GM19239 (cell line): ENCODE measurements at regions not wholly inside any gene's neighbourhood (a gene's known extent, or its start where the extent isn't known, plus 50 kb on each side); places are given as distances from the start of the nearest gene placed in this dataset.

ENCODE experiments used
- DNase-seq: peaks from one replicate; pipeline ENCODE4 v3.0.0; 2011; ENCODE audit warnings: low spot score; ENCODE audit not compliant: insufficient read length
- FAIRE-seq: peaks from 2 replicates; lab custom pipeline; 2011; peaks lifted over from hg19 to GRCh38; lab: Jason Lieb, UNC

DNA sequence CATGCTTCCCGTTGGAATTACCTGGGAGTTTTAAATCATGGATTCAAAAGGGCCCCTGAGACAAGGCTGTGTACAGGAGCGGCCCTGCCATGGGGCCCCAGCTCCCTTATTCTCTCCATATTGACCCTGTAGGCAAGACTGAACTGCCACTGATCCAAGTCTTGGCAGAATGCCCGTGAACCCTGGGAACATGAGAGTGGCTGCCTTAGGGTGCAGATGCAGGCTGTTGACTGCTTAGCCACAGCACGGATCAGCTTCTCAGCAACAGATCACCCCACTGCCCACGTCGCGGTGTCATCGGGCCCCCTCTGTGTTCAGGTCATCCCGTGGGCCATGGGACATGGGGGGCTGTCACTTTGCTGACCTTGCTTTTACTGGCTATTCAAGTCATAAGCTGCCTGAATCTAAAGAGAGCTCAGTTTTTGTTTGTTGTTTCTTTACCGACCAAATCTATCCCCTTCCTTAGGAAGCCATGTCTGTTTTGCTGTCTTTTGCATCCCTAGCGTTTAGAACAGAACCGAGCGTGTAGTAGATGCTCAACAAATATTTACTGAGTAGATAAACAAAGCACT lies 83.4 kb downstream of the MATN1 start:
- no peak for FAIRE-seq
- DNase-seq = no peak

- no peak for DNase-seq
- no peak for FAIRE-seq
Observed at GRCh38 chr1:30638811-30639210, 84.6 kb downstream of the MATN1 start.

GRCh38 chr1:30638086-30638485 lies 85.3 kb downstream of the MATN1 start:
- FAIRE-seq = no peak
- no peak for DNase-seq

DNA sequence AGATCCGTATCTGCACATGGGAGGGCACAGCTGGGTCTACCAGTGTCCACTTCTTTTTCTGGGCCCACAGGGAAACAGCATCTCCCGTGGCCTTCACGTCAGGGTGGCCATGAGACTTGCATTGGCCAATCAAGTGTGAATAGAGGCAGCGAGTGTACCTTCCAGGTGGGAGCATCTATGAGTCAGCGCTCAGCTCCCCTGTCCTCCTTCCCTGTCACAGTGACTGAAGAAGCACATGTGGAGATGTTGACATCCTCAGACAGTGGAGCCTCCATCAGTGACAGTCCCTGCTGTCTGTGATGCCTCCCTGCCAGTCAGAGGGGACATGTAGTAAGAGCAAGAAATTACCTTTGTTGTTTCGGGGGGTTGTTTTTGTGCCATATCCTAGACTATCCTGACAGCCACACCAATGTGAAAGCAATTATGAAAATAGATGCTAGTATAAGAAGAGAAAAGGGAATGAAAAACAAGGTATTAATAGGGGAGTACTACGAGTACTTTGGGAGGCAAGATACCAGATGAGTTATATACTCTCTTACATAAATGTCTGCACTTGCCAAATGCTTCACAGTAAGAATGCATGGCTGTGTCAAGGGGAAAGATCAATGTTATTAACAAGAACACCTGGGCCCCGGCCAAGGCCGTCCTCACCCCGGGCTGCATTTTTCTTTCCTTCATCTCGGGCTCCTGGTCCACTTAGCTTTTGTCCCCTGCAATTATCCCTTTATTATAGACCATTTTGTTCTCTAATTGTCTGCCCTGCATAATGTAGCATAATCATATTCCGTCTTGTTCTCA lies 86.0 kb downstream of the MATN1 start:
- no peak for FAIRE-seq
- DNase-seq = no peak

GRCh38 chr1:30636621-30637020 lies 86.8 kb downstream of the MATN1 start:
- FAIRE-seq = no peak

GRCh38 chr1:30635391-30635975 lies 87.9 kb downstream of the MATN1 start:
- no peak for DNase-seq
- FAIRE-seq = no peak

More at GRCh38 chr1:30636621-30637020, 86.8 kb downstream of the MATN1 start:
- no peak for DNase-seq

DNA sequence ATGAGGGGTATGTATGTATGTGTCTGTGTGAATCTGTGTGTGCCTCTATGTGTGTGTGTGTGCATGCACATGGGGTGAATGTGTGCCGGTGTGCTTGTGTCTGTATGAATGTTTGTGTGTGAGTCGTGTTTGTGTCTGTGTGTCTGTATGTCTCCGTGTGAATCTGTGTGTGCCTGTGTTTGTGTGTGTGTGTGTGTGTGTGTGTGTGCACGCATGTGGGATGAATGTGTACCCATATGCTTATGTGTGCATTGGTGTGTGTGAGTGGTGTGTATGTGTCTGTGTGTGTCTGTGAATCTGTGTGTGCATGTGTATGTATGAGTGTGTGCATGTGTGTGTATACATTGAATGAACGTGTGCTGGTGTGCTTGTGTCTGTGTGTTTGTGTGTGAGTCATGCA lies 88.9 kb downstream of the MATN1 start:
- DNase-seq (no peak), FAIRE-seq (no peak)

- FAIRE-seq = no peak
- no peak for DNase-seq
Observed at GRCh38 chr1:30633294-30633693, 90.1 kb downstream of the MATN1 start.

DNA sequence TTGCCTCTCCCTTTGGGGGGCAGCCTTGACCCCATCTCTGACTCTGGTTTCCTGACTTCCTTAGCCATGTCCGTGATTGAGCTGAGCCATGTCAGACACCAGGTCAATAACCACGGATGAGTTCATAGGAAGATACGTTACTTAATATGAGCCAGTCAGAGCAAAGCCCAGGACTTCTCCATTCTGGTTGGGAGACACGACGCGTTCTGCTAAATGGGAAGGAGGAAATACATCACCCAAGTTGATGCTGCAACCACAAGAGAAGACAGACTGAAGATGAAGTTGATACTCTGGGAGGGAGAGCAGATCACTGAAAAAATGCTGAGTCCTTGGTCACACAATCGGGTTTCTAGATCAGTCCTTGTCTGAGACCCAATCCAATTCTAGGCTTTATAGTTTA lies 90.9 kb downstream of the MATN1 start:
- FAIRE-seq (no peak), DNase-seq (no peak)

GRCh38 chr1:30631700-30632099 lies 91.7 kb downstream of the MATN1 start:
- FAIRE-seq (no peak), DNase-seq (no peak)

- DNase-seq (no peak), FAIRE-seq (no peak)
Observed at GRCh38 chr1:30629501-30629900, 93.9 kb downstream of the MATN1 start.

GRCh38 chr1:30627994-30628393 lies 95.4 kb downstream of the MATN1 start:
- FAIRE-seq (no peak), DNase-seq (no peak)

GRCh38 chr1:30627206-30627605 lies 96.2 kb downstream of the MATN1 start:
- no peak for DNase-seq
- no peak for FAIRE-seq

DNA sequence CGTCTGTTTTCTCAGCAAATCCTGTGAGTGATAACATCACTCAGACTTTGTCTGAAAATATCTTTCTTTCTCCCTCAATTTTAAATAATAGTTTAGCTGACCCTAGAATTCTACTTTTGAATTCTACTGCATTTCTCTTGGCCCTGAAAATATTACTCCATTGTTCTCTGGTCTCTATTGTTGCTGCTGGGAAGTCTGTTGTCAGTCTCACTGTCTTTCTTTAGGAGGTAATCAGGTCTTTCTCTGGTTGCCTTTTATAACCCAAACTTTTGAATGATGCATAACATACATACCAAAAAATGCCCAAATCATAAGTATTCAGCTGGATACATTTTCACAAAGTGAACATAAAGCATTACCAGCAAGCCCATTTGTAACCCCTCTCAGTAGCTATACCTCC lies 100.0 kb downstream of the MATN1 start:
- DNase-seq (no peak), FAIRE-seq (no peak)

DNA sequence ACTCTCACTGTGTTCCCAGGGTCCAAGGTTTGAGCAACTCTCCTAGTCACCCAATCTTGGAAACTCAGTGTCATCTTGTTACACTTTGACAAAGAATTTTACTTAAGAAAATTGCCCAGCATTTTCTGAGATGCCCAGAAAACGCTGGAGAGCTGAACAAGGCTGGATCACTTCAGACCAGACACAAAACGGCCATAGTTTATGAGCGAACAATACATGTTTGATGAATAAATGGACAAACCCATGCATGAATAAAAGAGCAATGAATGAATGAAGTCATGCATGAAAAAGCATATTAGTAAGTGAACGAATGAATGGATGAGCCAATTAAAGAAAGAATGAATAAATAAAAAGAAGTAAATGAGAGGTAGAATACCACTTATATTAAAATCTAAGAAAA lies 103.8 kb downstream of the MATN1 start:
- DNase-seq (no peak), FAIRE-seq (no peak)

DNA sequence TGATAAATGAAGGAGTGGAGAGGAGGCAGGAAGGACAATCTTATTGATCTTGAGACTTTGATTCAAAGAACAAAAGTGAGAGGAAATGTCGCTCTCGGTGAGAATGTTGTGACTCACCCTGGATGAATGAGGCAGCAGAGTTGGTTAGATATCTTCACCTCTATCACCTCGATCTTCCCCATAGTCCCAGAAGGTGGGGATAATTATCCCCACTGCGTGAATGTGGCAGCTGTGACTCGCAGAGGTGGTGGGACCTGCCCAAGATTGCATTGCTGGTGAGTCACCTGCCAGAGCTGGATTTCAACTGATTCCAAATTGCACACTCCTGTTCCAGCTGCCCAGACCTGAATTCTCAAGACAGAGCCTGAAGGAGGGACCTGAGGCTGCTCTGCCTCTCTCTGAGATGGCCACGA lies 105.0 kb downstream of the MATN1 start:
- DNase-seq = no peak
- no peak for FAIRE-seq

GRCh38 chr1:30616759-30617158 lies 106.6 kb downstream of the MATN1 start:
- no peak for DNase-seq
- FAIRE-seq = no peak

- no peak for FAIRE-seq
Observed at GRCh38 chr1:30615816-30616590, 107.4 kb downstream of the MATN1 start.

DNA sequence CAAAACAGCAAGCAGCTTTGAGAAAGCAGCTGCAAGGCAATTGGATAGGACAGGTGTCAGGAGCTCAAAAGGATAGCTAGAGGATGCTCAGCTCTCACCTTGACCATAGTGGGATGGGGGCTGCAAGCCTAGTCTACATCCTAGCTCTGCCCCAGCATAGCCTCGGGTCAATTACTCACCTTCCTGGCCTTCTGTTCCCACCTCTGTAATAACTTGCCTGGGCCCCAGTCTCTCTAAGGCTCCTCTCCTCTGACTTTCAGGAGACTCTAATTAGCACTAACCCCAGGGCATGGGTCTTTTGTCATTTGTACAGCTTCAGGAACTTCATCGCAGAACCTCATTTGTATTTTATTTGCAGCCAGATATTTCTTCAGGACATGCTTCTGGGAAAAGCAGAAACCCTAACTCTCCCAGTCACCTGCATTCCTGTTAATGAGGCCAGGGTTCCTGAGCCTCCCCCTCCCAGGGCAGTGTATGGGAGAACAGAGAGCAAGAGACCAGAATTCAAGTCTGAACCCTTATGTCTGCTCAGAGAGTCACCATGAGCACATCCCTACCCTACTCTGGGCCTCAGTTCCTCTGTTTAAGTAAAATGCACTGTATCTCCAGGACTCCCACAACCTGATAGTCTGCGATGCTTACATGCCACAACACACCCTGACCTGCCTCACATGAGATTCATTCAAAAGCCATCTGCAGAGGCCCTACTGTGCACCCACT lies 108.1 kb downstream of the MATN1 start:
- FAIRE-seq (no peak), DNase-seq (no peak)

More at GRCh38 chr1:30615816-30616590, 107.4 kb downstream of the MATN1 start:
- no peak for DNase-seq

- FAIRE-seq = no peak
- no peak for DNase-seq
Observed at GRCh38 chr1:30613188-30613587, 110.2 kb downstream of the MATN1 start.
